ENCODE measurements at regions not wholly inside any gene's neighbourhood (a gene's known extent, or its start where the extent isn't known, plus 50 kb on each side); places are given as distances from the start of the nearest gene placed in this dataset.
"Not testable (repeated sequence)": the region's sequence is repeated elsewhere in the genome, so short reads cannot be mapped to it uniquely, and the experiment has no call there.

- peak; percentile 13 for DNase-seq (ENCODE audit: low spot score)
Observed at GRCh38 chrX:41981481-41982013, 58.2 kb upstream of the CASK start.

- DNase-seq (ENCODE audit: low spot score), result not testable (repeated sequence)
Observed at GRCh38 chrX:41974677-41975076, 51.3 kb upstream of the CASK start.

GRCh38 chrX:41973208-41973607 is 49.9 kb upstream of the CASK start:
- DNase-seq (ENCODE audit: low spot score), result no peak
